A673 (cell line): ENCODE measurements at regions not wholly inside any gene's neighbourhood (a gene's known extent, or its start where the extent isn't known, plus 50 kb on each side); places are given as distances from the start of the nearest gene placed in this dataset.
"Not testable (repeated sequence)": the region's sequence is repeated elsewhere in the genome, so short reads cannot be mapped to it uniquely, and the experiment has no call there.

Experiments
- BruUV-seq: library from RNA; stranded (reverse); fragments of 400-500 nt; replicated peaks from 2 replicates; lab custom pipeline; 2021; lab: Mats Ljungman, UMichigan
- CTCF ChIA-PET: fragments of 300-600 bp; sonication (Branson Sonifier 250); formaldehyde crosslinking; loops from one replicate; lab custom pipeline; 2022; ENCODE audit warnings: antibody characterized with exemption; lab: Charles Lee
- POLR2A ChIA-PET: fragments of 300-600 bp; sonication (Branson Sonifier 250); formaldehyde crosslinking; loops from one replicate; lab custom pipeline; 2022; ENCODE audit warnings: antibody characterized with exemption; ENCODE audit not compliant: low non-redundant PET; lab: Charles Lee
- DNase-seq: peaks from one replicate; pipeline ENCODE4 v3.0.0-alpha.2; 2015; ENCODE audit warnings: low spot score
- H3K27ac ChIP-seq: fragments of 200-600 bp; sonication (generic); 2 replicates; pipeline ENCODE4 v1.5.1; 2016; ENCODE audit warnings: mixed run types, low read depth, mild to moderate bottlenecking, mixed read lengths, antibody characterized with exemption, low read length; ENCODE audit not compliant: poor library complexity, severe bottlenecking
- H3K27me3 ChIP-seq: fragments of 200-600 bp; sonication (generic); replicated peaks from 2 replicates; pipeline ENCODE4 v1.6.1; 2017; ENCODE audit warnings: mixed run types, low read depth, mild to moderate bottlenecking, mixed read lengths, antibody characterized with exemption, low read length; ENCODE audit not compliant: insufficient read depth, poor library complexity
- H3K36me3 ChIP-seq: fragments of 200-600 bp; sonication (generic); 2 replicates; pipeline ENCODE4 v1.6.1; 2016; ENCODE audit warnings: mixed run types, mild to moderate bottlenecking, mixed read lengths, antibody characterized with exemption, low read length; ENCODE audit not compliant: insufficient read depth, poor library complexity, severe bottlenecking
- H3K4me1 ChIP-seq: fragments of 200-600 bp; sonication (generic); 2 replicates; pipeline ENCODE4 v1.6.1; 2017; ENCODE audit warnings: mixed run types, mild to moderate bottlenecking, mixed read lengths, antibody characterized with exemption, low read length; ENCODE audit not compliant: insufficient read depth, poor library complexity, severe bottlenecking
- H3K4me3 ChIP-seq: fragments of 200-600 bp; sonication (generic); 2 replicates; pipeline ENCODE4 v1.5.1; 2016; ENCODE audit warnings: low read depth, mixed run types, mild to moderate bottlenecking, mixed read lengths, low read length; ENCODE audit not compliant: poor library complexity, severe bottlenecking
- H3K9me3 ChIP-seq: fragments of 200-600 bp; sonication (generic); 2 replicates; pipeline ENCODE4 v1.6.1; 2016; ENCODE audit warnings: mixed run types, low read depth, mild to moderate bottlenecking, mixed read lengths, antibody characterized with exemption, low read length; ENCODE audit not compliant: poor library complexity, severe bottlenecking
- EZH2 ChIP-seq: fragments of 200-600 bp; sonication (generic); IDR thresholded peaks from 2 replicates; pipeline ENCODE4 v1.6.1; 2017; ENCODE audit warnings: borderline replicate concordance, low read depth, mild to moderate bottlenecking, mixed read lengths, antibody characterized with exemption, low read length; ENCODE audit not compliant: poor library complexity, severe bottlenecking
- intact Hi-C: fragments of 100-400 bp; cut with micrococcal nuclease; formaldehyde crosslinking; loops from one replicate; pipeline ENCODE4 v1.10.0; 2022; ENCODE audit not compliant: unreplicated experiment
- TF ChIP-seq, protein P1 (sequence below): fragments of 300-800, 200-600 bp; sonication (generic); conservative IDR thresholded peaks from 2 replicates; pipeline ENCODE4 v1.5.1; 2017; ENCODE audit warnings: low read depth, mild to moderate bottlenecking, antibody characterized with exemption, low read length, moderate library complexity, mixed read lengths

DNA sequence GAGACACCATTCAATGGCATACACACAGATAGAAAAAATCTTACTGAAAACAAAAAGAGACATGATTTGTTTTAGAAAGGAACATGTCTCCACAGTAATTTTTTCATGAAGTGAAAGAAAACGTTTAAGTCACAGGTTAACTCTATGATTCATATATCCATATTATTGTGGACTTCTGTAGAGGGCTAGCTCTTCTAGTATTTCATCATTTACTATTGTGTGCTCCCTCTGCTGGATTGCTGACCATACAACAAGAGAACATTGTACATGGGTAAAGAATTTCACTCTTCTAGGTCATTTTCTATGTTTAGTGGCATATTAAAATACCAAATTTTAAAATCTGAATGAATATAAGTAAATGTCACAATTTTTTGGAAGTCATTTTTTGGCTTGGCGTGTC lies 91.8 kb upstream of the POU3F4 start:
- no peaks in the 10 kb centered on the region for H3K27me3 ChIP-seq
- POLR2A ChIA-PET, result no interaction called here
- BruUV-seq, result no TSS peak
- CTCF ChIA-PET, result no interaction called here
- no peak overlapping the region for H3K4me3 ChIP-seq
- intact Hi-C loops, result no loop called here
- H3K4me1 ChIP-seq, result no peaks in the 10 kb centered on the region
- TF ChIP-seq EZH2, result no peak
- TF ChIP-seq, protein P1, sequence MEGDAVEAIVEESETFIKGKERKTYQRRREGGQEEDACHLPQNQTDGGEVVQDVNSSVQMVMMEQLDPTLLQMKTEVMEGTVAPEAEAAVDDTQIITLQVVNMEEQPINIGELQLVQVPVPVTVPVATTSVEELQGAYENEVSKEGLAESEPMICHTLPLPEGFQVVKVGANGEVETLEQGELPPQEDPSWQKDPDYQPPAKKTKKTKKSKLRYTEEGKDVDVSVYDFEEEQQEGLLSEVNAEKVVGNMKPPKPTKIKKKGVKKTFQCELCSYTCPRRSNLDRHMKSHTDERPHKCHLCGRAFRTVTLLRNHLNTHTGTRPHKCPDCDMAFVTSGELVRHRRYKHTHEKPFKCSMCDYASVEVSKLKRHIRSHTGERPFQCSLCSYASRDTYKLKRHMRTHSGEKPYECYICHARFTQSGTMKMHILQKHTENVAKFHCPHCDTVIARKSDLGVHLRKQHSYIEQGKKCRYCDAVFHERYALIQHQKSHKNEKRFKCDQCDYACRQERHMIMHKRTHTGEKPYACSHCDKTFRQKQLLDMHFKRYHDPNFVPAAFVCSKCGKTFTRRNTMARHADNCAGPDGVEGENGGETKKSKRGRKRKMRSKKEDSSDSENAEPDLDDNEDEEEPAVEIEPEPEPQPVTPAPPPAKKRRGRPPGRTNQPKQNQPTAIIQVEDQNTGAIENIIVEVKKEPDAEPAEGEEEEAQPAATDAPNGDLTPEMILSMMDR, result peak; percentile 34; the same call in 1 of the 2 replicates
- peak; percentile 0 for DNase-seq
- H3K27ac ChIP-seq, result no peak overlapping the region
- peaks cover 8% of the 10 kb centered on the region for H3K9me3 ChIP-seq
- H3K36me3 ChIP-seq, result no peaks in the 10 kb centered on the region

GRCh38 chrX:83419030-83419792 lies 88.9 kb upstream of the POU3F4 start:
- ChIA-PET POLR2A (no interaction called here), CTCF (no interaction called here)
- H3K27ac ChIP-seq, result no peak overlapping the region
- H3K4me3 ChIP-seq, result no peak overlapping the region
- TF ChIP-seq EZH2, result no peak
- TF ChIP-seq, protein P1, result no peak
- intact Hi-C loops, result no loop called here
- no peaks in the 10 kb centered on the region for H3K4me1 ChIP-seq
- no peak for DNase-seq
- H3K9me3 ChIP-seq, result peaks cover 12% of the 10 kb centered on the region
- no peaks in the 10 kb centered on the region for H3K27me3 ChIP-seq
- H3K36me3 ChIP-seq, result no peaks in the 10 kb centered on the region
- no TSS peak for BruUV-seq

- no peaks in the 10 kb centered on the region for H3K4me1 ChIP-seq
- no peak for DNase-seq
- intact Hi-C loops, result no loop called here
- ChIA-PET CTCF (no interaction called here), POLR2A (no interaction called here)
- H3K9me3 ChIP-seq, result peaks cover 18% of the 10 kb centered on the region
- no peaks in the 10 kb centered on the region for H3K36me3 ChIP-seq
- H3K27me3 ChIP-seq, result no peaks in the 10 kb centered on the region
- H3K4me3 ChIP-seq, result no peak overlapping the region
- H3K27ac ChIP-seq, result no peak overlapping the region
- TF ChIP-seq, protein P1, result no peak
- TF ChIP-seq EZH2, result no peak
- BruUV-seq, result no TSS peak
These were observed 85.3 kb upstream of the POU3F4 start for GRCh38 chrX:83422836-83423235.

DNA sequence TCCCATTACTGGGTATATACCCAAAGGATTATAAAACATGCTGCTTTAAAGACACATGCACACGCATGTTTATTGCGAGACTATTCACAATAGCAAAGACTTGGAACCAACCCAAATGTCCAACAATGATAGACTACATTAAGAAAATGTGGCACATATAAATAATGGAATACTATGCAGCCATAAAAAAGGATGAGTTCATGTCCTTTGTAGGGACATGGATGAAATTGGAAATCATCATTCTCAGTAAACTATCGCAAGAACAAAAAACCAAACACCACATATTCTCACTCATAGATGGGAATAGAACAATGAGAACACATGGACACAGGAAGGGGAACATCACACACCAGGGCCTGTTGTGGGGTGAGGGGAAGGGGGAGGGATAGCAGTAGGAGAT lies 65.5 kb upstream of the POU3F4 start:
- CTCF ChIA-PET, BruUV-seq, H3K36me3 ChIP-seq, H3K4me1 ChIP-seq, intact Hi-C loops, DNase-seq, H3K27ac ChIP-seq, POLR2A ChIA-PET, H3K27me3 ChIP-seq, H3K4me3 ChIP-seq: not testable (repeated sequence)
- H3K9me3 ChIP-seq, result peaks cover 11% of the 10 kb centered on the region
